ENCODE measurements at regions not wholly inside any gene's neighbourhood (a gene's known extent, or its start where the extent isn't known, plus 50 kb on each side); places are given as distances from the start of the nearest gene placed in this dataset.
A peak's percentile ranks its signal among the peaks of the same experiment; 100 is the strongest.

GRCh38 chr2:54360055-54360792 is 95.9 kb upstream of the SPTBN1 start:
- Histone ChIP-seq H3K27ac (replicated peaks in 1 of 4) (peak overlapping the region; percentile 58 to 77 (median 71)), H3K36me3 (no peaks in the 10 kb centered on the region), H3K9me3 (no peaks in the 10 kb centered on the region), H3K27me3 (no peaks in the 10 kb centered on the region), H3K4me3 (peak overlapping the region; percentile 24 to 37 (median 32)), H3K4me1 (peaks cover 13 to 22% (median 18%) of the 10 kb centered on the region in 4 donors)
- intact Hi-C loops (cut with DNase I) = no loop called here
- no peak for TF ChIP-seq EP300 (IDR thresholded peaks at IDR 0.05)
- peak; percentile 61 to 63 for TF ChIP-seq POLR2AphosphoS5 (IDR thresholded peaks at IDR 0.05)
- no peak for TF ChIP-seq POLR2A (IDR thresholded peaks at IDR 0.05; ENCODE audit: low read depth)
- TF ChIP-seq, protein P1, sequence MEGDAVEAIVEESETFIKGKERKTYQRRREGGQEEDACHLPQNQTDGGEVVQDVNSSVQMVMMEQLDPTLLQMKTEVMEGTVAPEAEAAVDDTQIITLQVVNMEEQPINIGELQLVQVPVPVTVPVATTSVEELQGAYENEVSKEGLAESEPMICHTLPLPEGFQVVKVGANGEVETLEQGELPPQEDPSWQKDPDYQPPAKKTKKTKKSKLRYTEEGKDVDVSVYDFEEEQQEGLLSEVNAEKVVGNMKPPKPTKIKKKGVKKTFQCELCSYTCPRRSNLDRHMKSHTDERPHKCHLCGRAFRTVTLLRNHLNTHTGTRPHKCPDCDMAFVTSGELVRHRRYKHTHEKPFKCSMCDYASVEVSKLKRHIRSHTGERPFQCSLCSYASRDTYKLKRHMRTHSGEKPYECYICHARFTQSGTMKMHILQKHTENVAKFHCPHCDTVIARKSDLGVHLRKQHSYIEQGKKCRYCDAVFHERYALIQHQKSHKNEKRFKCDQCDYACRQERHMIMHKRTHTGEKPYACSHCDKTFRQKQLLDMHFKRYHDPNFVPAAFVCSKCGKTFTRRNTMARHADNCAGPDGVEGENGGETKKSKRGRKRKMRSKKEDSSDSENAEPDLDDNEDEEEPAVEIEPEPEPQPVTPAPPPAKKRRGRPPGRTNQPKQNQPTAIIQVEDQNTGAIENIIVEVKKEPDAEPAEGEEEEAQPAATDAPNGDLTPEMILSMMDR (IDR thresholded peaks at IDR 0.05) = no peak
- DNase-seq (ENCODE audit: extremely low spot score) = no peak
- 20% methylated on average over 8 of the region's 8 CpGs for WGBS

GRCh38 chr2:54364409-54364808 is 91.7 kb upstream of the SPTBN1 start:
- DNase-seq (ENCODE audit: extremely low spot score) = no peak
- intact Hi-C loops (cut with DNase I) = no loop called here
- TF ChIP-seq EP300 (IDR thresholded peaks at IDR 0.05) = no peak
- TF ChIP-seq POLR2A (IDR thresholded peaks at IDR 0.05; ENCODE audit: low read depth) = no peak
- TF ChIP-seq, protein P1 (IDR thresholded peaks at IDR 0.05) = no peak
- no peak for TF ChIP-seq POLR2AphosphoS5 (IDR thresholded peaks at IDR 0.05)

GRCh38 chr2:54365661-54366060 is 90.5 kb upstream of the SPTBN1 start:
- no peak overlapping the region for H3K27ac ChIP-seq (replicated peaks in 1 of 4)
- WGBS = 92% methylated on average over 1 of the region's 1 CpG
- peaks cover 5 to 18% (median 11%) of the 10 kb centered on the region in 4 donors for H3K4me1 ChIP-seq
- H3K36me3 ChIP-seq = no peaks in the 10 kb centered on the region
- peaks cover 0 to 18% (median 7%) of the 10 kb centered on the region in 4 donors for H3K9me3 ChIP-seq
- no peak for TF ChIP-seq POLR2AphosphoS5 (IDR thresholded peaks at IDR 0.05)
- TF ChIP-seq, protein P1 (IDR thresholded peaks at IDR 0.05) = no peak
- no peak for TF ChIP-seq POLR2A (IDR thresholded peaks at IDR 0.05; ENCODE audit: low read depth)
- TF ChIP-seq EP300 (IDR thresholded peaks at IDR 0.05) = no peak
- no peaks in the 10 kb centered on the region for H3K27me3 ChIP-seq
- no peak for DNase-seq (ENCODE audit: extremely low spot score)
- intact Hi-C loops (cut with DNase I) = no loop called here
- H3K4me3 ChIP-seq = no peak overlapping the region

More at GRCh38 chr2:54364409-54364808, 91.7 kb upstream of the SPTBN1 start:
- no peak overlapping the region for H3K27ac ChIP-seq (replicated peaks in 1 of 4)
- H3K9me3 ChIP-seq = peaks cover 0 to 18% (median 7%) of the 10 kb centered on the region in 4 donors
- WGBS = 93% methylated on average over 3 of the region's 3 CpGs
- H3K36me3 ChIP-seq = no peaks in the 10 kb centered on the region
- peaks cover 13 to 19% (median 15%) of the 10 kb centered on the region in 4 donors for H3K4me1 ChIP-seq
- H3K4me3 ChIP-seq = no peak overlapping the region
- no peaks in the 10 kb centered on the region for H3K27me3 ChIP-seq

DNA sequence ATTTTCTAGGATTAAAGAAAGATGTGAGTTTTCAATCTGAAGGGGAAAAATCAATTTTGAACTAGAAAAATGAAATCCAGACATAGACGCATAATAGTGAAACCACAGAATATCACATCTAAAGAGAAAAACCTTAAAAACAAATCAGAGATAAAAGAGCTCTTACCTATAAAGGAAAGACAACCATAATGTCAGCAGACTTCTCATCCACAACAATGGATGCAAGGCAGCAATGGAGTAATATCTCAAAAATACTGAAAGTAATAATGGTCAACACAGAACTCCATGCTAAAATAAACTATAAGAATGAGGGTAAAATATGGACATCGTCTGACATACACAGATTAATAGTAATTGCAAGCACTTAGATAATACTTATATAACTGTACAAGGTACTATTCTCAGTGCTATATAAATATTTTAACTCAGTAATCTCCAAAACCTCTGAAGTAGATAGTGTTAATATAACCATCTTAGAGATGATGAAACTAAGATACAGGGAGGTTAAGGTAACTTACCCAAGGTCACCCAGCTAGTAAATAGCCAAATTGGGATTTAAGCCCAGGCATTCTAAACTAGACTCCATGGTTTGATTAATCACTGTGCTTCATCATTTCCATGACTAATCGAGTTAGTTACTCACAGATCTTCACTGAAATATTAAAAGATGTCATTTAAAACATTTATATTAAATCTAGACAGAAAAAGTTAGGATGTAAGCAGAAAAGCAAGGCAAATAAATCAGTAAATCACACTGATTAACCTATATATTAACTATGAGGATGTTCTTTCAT is 89.4 kb upstream of the SPTBN1 start:
- Histone ChIP-seq H3K27ac (replicated peaks in 1 of 4) (no peak overlapping the region), H3K4me3 (no peak overlapping the region), H3K27me3 (no peaks in the 10 kb centered on the region), H3K36me3 (no peaks in the 10 kb centered on the region), H3K4me1 (peaks cover 14 to 20% (median 18%) of the 10 kb centered on the region in 4 donors), H3K9me3 (peaks cover 0 to 18% (median 7%) of the 10 kb centered on the region in 4 donors)
- no peak for DNase-seq (ENCODE audit: extremely low spot score)
- 84% methylated on average over 3 of the region's 3 CpGs for WGBS
- intact Hi-C loops (cut with DNase I) = no loop called here
- TF ChIP-seq POLR2AphosphoS5 (IDR thresholded peaks at IDR 0.05) = no peak
- no peak for TF ChIP-seq EP300 (IDR thresholded peaks at IDR 0.05)
- TF ChIP-seq, protein P1 (IDR thresholded peaks at IDR 0.05) = no peak
- TF ChIP-seq POLR2A (IDR thresholded peaks at IDR 0.05; ENCODE audit: low read depth) = no peak
